NCI-H524 treated with DMSO at 0.1 percent for 48 hours (cell line): ENCODE measurements at regions not wholly inside any gene's neighbourhood (a gene's known extent, or its start where the extent isn't known, plus 50 kb on each side); places are given as distances from the start of the nearest gene placed in this dataset.

Experiments used
- DNase-seq: peaks from one replicate; lab custom pipeline; 2025; lab: John Stamatoyannopoulos, UW

GRCh38 chr3:59133311-59133710 is 83.5 kb upstream of the CFAP20DC start:
- no peak for DNase-seq

DNA sequence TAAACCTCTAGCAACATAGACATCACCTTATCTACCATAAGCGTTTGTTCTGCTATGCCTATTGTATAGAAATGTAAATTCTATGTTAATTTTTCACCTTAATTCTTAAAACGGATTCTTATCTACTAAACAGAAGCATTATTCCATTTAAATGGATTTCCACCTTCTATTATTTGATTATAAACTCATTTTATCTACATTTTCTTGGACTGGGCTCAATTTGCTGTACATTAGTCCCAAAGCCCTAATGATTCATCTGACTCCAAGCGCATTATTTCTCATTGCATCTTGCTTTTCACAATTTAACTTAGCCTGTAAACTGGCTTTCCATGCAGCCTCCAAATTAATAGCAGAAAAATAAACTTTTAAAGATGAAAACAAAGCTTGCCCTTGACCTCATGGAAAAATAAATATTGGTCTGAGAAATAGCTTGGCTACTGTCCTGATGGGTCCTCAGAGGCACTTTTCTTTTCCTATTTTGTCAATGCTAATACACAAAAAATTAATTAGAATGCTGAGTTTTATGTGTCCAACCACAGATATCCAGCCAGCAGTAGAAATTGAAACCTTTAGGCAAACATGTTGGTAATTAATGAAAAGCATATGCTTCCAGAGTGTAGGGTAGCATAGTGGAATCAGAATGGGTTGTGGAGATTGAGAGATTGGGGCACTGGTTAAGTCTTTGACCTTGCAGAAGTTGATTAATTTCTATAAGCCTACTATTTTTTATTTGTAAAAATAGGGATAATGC is 81.4 kb upstream of the CFAP20DC start:
- no peak for DNase-seq

DNA sequence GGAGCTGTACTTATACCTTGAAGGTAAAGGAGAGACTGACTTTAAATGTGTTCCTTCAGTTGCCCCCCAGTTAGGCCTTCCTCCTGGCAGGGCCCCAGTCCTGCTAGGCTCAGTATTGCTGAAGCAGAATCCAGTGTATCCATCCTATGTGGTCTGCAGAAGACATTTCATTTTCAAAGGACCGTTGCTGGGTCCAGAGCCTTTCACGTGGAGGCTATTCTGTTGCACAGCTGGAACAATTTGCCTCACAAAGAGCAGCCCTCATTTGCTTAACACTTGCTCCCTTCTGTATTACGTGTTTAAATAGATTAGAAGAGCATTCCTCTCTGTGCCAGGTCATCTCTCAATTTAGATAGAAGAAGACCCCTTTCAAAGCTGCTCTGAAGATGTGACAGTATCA is 78.9 kb upstream of the CFAP20DC start:
- no peak for DNase-seq

GRCh38 chr3:59127071-59127470 is 77.2 kb upstream of the CFAP20DC start:
- DNase-seq, result no peak

DNA sequence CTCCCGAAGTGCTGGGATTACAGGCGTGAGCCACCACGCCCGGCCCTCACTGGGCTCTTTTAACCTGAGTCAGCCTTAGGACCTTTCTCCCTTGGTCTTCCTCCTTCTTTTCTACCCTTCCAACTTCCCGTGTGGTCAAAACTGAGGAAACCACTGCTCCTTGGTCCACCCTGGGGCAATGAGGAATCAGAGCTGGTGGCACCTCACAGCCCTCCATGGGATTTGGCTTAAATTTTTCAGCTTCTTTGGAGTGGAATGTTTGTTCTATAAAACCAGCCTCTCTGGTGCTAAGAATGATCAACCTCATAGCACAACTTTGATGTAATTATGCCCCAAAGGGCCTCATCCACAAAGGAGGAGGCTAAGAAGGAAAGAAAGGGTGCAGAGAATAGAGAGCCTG is 76.6 kb upstream of the CFAP20DC start:
- DNase-seq, result no peak

- no peak for DNase-seq
Observed at GRCh38 chr3:59121346-59122144, 71.7 kb upstream of the CFAP20DC start.

DNA sequence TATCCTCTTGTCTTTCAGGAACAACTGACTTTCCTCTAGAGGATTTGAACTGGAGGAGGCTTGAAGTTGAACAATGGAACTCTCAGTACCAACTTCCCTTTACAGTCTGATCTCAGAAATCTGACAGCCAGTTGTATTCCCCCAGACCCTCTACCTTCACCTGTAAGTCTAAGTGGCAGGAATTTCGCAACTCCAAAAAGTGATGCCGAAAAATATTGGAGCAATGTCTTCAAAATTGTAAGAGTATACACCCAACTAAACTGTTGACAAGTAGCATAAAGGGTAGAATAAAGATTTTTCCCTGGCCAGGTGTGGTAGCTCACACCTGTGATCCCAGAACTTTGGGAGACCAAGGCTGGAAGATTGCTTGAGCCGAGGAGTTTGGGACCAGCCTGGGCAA is 69.1 kb upstream of the CFAP20DC start:
- no peak for DNase-seq

GRCh38 chr3:59117396-59117795 is 67.6 kb upstream of the CFAP20DC start:
- DNase-seq, result no peak

GRCh38 chr3:59116233-59116537 is 66.4 kb upstream of the CFAP20DC start:
- no peak for DNase-seq

GRCh38 chr3:59115364-59116232 is 65.8 kb upstream of the CFAP20DC start:
- no peak for DNase-seq

GRCh38 chr3:59107856-59108815 is 58.3 kb upstream of the CFAP20DC start:
- DNase-seq, result no peak

DNA sequence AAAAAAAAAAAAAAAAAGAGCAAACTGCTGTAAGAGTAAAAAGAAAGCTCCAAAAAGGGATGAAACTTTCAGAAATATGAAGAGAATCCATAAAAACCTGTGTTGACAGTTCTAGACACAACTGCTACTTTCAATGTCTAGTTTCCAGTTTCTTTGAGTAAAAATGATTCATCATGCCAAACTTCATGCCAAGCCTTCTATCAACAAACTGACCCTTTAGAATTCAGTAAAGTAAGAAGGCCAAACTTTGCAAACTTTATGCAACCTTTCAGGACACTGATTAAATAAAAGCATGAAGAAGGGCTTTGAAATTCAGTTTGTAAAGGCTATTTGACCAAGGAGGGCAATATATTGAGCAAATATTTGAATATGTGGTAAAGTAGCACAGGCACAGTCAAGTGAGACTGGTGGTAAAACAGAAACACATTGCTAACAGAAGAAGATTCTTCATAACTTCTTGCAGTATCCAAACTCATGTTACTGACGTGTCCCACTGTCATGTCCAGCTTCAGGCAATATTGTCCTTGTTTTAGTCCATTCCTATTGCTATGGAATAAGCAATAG is 56.3 kb upstream of the CFAP20DC start:
- no peak for DNase-seq

GRCh38 chr3:59103552-59103951 is 53.7 kb upstream of the CFAP20DC start:
- no peak for DNase-seq

GRCh38 chr3:59101231-59101736 is 51.5 kb upstream of the CFAP20DC start:
- no peak for DNase-seq
